ENCODE measurements at regions not wholly inside any gene's neighbourhood (a gene's known extent, or its start where the extent isn't known, plus 50 kb on each side); places are given as distances from the start of the nearest gene placed in this dataset.

- no peak for DNase-seq (ENCODE audit: low read depth in 2 of 2)
Observed at GRCh38 chr6:167442245-167442644, 117.4 kb downstream of the TTLL2 start.

GRCh38 chr6:167442796-167443680 is 118.2 kb downstream of the TTLL2 start:
- DNase-seq (ENCODE audit: low read depth in 2 of 2) = no peak

GRCh38 chr6:167444602-167445346 is 119.9 kb downstream of the TTLL2 start:
- DNase-seq (ENCODE audit: low read depth in 2 of 2) = no peak

- DNase-seq (ENCODE audit: low read depth in 2 of 2) = no peak
Observed at GRCh38 chr6:167445568-167445967, 120.7 kb downstream of the TTLL2 start.

GRCh38 chr6:167446046-167446445 is 121.2 kb downstream of the TTLL2 start:
- no peak for DNase-seq (ENCODE audit: low read depth in 2 of 2)

- DNase-seq (ENCODE audit: low read depth in 2 of 2) = no peak
Observed at GRCh38 chr6:167446971-167447370, 122.1 kb downstream of the TTLL2 start.

GRCh38 chr6:167448378-167448777 is 123.5 kb downstream of the TTLL2 start:
- DNase-seq (ENCODE audit: low read depth in 2 of 2) = no peak

- DNase-seq (ENCODE audit: low read depth in 2 of 2) = no peak
Observed at GRCh38 chr6:167449094-167449861, 124.4 kb downstream of the TTLL2 start.

GRCh38 chr6:167450626-167451025 is 125.7 kb downstream of the TTLL2 start:
- no peak for DNase-seq (ENCODE audit: low read depth in 2 of 2)

GRCh38 chr6:167452338-167453081 is 127.6 kb downstream of the TTLL2 start:
- DNase-seq (ENCODE audit: low read depth in 2 of 2) = no peak

GRCh38 chr6:167453082-167453446 is 128.2 kb downstream of the TTLL2 start:
- DNase-seq (ENCODE audit: low read depth in 2 of 2) = no peak

- DNase-seq (ENCODE audit: low read depth in 2 of 2) = no peak
Observed at GRCh38 chr6:167454003-167454402, 129.1 kb downstream of the TTLL2 start.

- DNase-seq (ENCODE audit: low read depth in 2 of 2) = no peak
Observed at GRCh38 chr6:167455371-167455770, 130.5 kb downstream of the TTLL2 start.

GRCh38 chr6:167462514-167463312 is 137.8 kb downstream of the TTLL2 start:
- DNase-seq (ENCODE audit: low read depth in 2 of 2) = no peak

GRCh38 chr6:167464177-167464576 is 139.3 kb downstream of the TTLL2 start:
- no peak for DNase-seq (ENCODE audit: low read depth in 2 of 2)

GRCh38 chr6:167465482-167465881 is 140.6 kb downstream of the TTLL2 start:
- DNase-seq (ENCODE audit: low read depth in 2 of 2) = no peak

- DNase-seq (ENCODE audit: low read depth in 2 of 2) = no peak
Observed at GRCh38 chr6:167467282-167467681, 142.4 kb downstream of the TTLL2 start.

- no peak for DNase-seq (ENCODE audit: low read depth in 2 of 2)
Observed at GRCh38 chr6:167467793-167468431, 143.0 kb downstream of the TTLL2 start.

- DNase-seq (ENCODE audit: low read depth in 2 of 2) = no peak
Observed at GRCh38 chr6:167469101-167469500, 144.2 kb downstream of the TTLL2 start.

GRCh38 chr6:167469672-167470071 is 144.8 kb downstream of the TTLL2 start:
- DNase-seq (ENCODE audit: low read depth in 2 of 2) = no peak

Data from fibroblast of skin of left biceps (primary cell).